ENCODE measurements at regions not wholly inside any gene's neighbourhood (a gene's known extent, or its start where the extent isn't known, plus 50 kb on each side); places are given as distances from the start of the nearest gene placed in this dataset.

DNA sequence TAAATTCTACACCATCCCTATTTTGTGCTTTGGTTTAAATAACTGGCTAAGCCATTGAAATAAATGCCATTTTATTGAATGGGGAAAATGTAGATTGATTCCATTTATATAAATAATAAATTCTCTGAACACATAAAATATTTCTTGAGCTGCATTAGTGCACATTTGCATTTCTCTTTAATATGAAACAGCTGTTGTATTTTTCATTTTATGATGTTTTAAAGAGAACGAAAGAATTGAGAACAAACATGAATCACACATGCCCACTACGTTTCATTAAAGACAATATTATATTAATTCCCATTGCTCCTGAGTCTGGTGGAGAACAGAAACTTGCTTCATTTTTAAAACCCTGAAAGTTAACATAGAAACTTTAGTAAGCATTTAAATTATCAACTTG, 235.7 kb upstream of the CFAP20DC start:
- ChIA-PET POLR2A (no interaction called here), CTCF (no interaction called here)

DNA sequence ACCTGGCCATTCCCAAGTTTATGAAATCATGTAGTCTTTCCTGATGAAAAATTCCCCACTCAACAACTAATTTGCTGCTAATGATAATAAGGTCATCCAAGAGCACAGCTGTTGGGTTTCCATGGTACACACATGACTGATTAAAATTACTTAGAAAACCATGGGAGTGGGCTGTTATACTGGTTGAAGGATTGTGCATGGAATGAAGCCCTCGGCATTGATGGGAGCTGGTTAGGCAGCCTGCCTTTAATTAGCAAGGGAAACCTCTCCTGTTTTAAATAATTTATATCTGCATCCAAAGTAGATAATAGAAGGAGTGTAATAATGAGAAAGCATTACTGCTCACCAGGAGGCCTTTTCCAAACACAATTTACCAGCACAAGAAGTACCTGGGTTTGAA, 235.1 kb upstream of the CFAP20DC start:
- POLR2A ChIA-PET = no interaction called here
- CTCF ChIA-PET = no interaction called here

DNA sequence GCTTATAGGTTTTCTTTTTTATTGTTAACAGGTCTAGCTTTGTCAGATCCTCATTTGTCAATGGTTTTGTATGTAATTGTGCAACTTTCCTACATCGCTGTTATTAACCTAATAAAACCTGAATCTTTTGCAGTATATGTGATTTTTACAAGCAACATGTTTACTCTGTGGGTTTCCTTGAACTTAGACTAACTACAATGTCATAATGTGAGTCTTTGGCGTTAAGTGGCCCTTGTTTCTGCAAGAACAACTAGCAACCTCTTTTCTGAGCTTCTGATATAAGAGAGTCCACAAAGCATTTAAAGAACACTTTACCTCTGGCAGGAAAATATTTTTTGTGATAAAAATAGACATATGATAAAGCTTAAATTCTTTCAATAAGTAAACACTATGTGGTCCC, 230.3 kb upstream of the CFAP20DC start:
- ChIA-PET CTCF (no interaction called here), POLR2A (no interaction called here)

DNA sequence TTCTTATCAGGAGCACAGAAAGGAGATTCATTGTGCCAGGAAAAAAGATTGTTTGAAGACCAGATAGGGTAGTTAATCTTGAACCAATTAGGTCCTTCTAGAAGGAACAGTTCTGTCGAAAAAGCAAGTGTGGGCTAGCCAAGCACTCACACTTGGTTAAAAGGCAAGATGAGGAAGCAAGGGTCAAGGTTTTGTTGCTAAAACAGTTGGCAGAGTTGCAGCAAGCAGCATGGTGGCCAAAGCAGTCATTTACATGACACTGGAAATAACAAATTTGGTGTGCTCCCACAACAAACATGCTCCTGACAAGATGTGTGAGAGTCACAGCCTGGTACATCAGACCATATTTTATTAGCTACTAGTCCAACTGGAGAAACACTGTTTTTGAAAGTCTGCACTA, 228.0 kb upstream of the CFAP20DC start:
- ChIA-PET POLR2A (no interaction called here), CTCF (no interaction called here)

DNA sequence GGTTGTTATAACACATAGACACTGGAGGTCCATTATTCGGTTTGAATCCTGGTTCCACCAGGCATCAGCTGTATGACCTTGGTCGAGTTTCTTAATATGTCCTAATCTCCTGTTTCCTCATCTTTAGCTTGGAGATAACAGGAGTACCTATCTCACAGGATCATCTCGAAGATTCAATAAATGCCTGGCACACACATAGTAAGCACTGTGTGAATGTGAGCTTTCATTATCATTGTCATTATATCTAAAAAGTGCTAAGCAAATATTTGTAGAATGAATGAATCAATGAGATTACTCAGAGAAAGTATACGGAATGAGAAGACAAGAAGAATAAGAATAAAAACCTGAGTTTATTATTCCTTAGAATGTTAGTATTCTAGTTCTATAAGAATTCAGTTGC, 227.4 kb upstream of the CFAP20DC start:
- CTCF ChIA-PET = no interaction called here
- POLR2A ChIA-PET = no interaction called here

DNA sequence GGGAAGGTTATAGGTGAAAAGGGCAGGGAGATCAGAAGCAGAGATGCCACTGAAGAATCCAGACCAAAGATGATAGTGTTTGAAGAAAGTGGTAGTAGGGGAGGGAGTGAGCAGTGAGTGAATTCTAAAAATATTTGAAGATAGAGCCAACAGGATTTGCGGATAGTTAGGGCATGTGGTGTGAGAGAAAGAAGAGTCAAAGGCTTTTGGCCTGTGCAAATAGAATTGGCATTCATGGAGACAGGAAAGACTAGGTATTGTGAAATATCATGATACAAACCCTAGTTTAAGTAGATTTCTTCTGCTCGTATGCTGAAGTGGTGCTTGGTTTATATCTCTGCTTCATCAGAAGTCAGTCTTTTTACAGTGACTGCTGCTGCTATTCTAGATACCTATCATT, 224.2 kb upstream of the CFAP20DC start:
- CTCF ChIA-PET = no interaction called here
- POLR2A ChIA-PET = no interaction called here

DNA sequence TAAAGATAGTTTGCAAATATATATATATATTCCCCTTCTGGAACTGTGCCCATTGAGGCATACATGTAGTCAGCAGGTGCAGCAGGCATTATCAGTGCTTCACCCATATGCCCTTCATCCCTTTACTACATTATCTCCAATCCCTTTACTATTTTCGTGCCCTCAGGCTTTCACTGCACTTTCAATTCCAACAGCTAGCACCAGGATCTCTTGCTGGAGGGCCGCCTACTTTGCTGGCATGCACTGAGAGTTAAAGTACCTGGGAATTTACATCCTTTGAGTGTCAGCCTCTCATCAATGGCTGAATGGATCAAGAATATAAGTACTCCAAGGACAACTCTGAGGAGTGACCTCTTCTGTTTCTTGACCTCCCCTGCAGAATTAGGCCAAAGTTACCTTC, 222.1 kb upstream of the CFAP20DC start:
- CTCF ChIA-PET = no interaction called here
- POLR2A ChIA-PET = no interaction called here

DNA sequence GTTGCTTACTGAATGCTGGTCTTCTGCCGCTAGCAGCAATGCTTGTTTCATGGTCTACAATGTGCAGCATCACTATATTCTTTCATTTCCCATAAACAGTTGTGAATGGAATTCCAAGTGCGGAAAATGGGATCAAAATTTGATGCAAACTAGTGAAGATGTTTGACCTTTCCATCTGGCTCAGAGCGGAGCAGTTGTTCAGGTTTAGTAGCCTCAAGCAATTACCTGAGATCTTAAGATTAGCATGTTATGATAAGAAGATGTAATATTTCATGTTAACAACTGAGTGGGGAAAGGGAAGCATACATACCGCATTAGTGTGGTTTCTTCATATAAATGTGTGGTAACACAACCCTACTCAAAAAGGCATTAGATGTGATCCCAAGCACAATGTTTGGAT, 221.1 kb upstream of the CFAP20DC start:
- ChIA-PET POLR2A (no interaction called here), CTCF (no interaction called here)

DNA sequence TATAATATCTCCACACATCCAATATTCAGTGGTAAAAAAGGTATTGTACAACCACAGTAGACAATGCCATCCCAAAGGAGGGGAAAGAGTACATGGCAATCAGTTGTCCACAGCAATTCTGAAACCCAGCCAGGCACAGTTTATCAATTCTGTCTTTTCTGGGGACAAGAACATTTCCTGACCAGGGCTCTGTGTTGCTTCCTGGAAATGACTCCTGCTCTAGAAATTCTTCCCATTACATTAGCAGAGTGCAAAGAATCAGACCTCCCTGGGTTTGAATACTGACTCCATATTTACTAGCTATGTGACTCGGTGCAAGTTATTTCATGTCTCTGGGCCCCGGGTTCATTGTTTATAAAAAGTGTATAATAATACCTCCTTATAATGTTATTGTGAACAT, 220.4 kb upstream of the CFAP20DC start:
- ChIA-PET CTCF (interaction anchor here (0.6 kb wide), 1 partner anchor 17 kb away, joined by 3 read pairs; no protein-coding TSS in a partner anchor), POLR2A (no interaction called here)

DNA sequence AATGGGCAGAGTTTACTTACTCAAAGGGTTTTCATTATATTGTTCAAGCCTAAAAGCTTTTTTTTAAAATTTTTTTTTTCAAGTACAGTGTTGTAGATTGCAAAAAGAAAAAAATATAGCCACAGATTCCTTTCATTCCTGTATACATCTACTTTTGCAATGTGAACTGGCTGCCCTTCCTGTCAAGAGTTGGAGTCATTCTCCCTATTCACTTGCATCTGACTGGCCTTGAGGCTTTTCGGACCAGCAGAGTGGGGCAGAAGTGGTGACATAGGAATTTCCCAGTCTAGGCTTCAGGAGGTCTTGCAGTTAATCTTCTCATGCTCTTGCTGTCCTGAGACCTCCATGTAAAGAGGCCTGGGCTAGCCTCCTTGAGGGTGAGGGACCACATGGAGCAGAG, 218.3 kb upstream of the CFAP20DC start:
- CTCF ChIA-PET = no interaction called here
- POLR2A ChIA-PET = no interaction called here

DNA sequence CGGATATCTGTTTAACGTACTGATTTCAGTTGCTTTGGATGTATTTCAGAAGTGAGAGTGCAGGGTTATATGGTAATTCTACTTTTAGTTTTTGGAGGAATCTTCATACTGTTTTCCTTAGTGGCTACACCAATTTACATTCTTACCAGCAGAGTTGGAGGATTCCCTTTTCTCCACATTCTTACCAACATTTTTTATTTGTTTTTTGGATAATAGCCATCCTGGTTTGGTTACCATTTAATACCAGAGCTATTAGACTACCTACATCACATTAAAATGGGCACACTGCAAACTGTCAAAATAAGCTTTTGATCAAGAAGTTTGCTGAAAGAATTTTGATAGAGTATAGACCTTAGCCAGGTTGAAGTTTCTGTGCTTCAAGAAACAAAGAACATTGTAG, 217.2 kb upstream of the CFAP20DC start:
- ChIA-PET CTCF (no interaction called here), POLR2A (no interaction called here)

DNA sequence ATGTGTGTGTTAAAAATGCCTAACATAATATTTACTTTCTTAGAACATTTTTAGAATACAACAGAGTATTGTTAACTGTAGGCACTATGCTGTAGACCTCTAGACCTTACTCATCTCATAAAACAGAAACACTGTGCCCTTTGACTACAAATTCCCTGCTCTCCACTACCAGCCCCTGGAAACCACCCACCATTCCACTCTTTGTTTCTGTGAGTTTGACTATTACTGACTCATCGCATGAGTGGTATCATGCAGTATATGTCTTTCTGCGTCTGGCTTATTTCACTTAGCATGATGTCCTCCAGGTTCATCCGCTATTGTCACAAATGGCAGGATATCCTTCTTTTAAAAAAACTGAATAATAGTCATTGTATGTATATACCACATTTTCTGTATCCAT, 216.7 kb upstream of the CFAP20DC start:
- CTCF ChIA-PET = no interaction called here
- POLR2A ChIA-PET = no interaction called here

DNA sequence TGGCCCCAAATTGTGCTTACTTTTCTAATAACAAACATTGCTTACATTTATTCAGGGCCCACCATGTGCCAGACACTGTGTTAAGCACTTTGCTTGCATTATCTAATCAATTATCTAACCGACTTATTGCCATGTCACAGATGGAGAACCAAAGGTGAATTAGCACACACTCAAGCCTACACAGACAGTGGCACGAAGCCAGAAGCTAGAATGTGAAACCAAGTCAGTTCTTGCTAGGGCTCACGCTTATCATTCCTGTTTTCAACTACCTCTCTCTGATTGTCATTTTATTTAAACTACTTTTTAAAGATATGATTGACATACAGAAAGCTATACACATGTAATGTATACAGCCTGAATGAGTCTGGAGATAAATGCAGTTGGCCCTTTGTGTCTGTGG, 215.7 kb upstream of the CFAP20DC start:
- ChIA-PET CTCF (no interaction called here), POLR2A (no interaction called here)

DNA sequence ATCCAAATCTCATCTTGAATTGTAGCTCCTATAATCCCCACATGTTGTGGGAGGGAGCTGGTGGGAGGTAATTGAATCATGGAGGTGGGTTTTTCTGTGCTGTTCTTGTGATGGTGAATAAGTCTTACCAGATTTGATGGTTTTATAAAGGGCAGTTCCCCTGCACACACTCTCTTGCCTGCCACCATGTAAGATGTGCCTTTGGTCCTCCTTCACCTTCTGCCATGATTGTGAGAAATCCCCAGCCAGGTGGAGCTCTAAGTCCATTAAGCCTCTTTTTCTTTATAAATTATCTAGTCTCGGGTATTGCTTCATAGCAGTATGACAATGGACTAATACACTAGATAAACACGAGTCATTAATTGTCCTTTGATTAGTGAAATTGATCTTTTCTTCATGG, 214.5 kb upstream of the CFAP20DC start:
- ChIA-PET CTCF (no interaction called here), POLR2A (no interaction called here)

DNA sequence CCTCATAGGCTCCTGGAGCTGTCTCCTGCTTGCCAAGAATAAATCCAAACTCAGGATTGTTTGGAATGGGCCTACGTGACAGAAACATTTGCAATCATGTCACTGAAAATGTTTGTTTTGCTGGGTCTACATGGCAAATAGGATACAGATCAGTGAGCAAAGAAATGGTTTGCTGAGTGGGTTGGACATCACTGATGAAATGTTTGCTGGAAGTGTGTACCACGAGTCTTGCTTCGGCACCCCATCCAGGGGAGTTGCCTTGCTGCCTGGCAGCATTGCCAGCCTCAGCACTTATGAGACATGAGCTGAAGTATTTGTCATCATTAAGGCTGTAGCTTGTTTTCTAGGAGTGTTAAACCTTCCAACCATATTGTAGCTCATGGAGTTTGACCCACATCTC, 213.3 kb upstream of the CFAP20DC start:
- ChIA-PET CTCF (no interaction called here), POLR2A (no interaction called here)

DNA sequence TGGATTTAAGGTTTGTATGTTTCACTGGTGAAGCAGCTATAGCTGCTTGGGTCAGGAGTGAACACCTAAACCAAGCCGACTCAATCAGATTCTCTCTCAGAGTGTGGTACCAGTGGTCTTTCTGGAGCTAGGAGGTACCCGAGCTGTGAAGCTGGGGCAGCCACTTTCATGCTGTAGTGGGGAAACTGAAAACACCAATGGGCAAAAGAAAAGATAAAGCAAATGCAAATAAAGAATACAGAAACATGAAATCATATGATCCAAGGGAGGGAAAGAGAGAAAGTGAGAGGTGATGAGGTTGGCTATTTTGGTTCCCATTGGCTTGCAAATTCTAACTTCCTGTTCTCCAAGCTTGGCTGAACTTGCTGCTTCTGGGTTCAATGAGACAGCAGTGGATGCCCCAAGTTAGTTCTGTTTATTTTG, 212.3 kb upstream of the CFAP20DC start:
- CTCF ChIA-PET = no interaction called here
- POLR2A ChIA-PET = no interaction called here

DNA sequence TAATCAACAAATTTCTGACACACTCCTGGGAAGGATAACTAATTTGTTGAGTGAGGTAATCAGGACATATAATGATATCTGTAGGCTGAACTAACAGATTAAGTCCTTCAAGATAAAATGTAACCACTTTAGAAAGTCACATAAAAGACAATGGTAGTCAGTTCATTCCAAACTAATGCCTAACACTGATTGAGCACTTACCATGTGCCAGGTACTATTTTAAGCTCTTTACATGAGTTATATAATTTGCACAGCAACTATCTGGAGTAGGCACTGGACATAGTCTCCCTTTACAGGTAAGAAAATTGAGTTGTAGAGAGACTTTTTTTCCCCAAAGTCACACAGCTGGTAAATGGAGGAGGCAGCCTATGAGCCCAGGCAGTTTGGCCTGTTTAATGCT, 211.2 kb upstream of the CFAP20DC start:
- ChIA-PET CTCF (no interaction called here), POLR2A (no interaction called here)

DNA sequence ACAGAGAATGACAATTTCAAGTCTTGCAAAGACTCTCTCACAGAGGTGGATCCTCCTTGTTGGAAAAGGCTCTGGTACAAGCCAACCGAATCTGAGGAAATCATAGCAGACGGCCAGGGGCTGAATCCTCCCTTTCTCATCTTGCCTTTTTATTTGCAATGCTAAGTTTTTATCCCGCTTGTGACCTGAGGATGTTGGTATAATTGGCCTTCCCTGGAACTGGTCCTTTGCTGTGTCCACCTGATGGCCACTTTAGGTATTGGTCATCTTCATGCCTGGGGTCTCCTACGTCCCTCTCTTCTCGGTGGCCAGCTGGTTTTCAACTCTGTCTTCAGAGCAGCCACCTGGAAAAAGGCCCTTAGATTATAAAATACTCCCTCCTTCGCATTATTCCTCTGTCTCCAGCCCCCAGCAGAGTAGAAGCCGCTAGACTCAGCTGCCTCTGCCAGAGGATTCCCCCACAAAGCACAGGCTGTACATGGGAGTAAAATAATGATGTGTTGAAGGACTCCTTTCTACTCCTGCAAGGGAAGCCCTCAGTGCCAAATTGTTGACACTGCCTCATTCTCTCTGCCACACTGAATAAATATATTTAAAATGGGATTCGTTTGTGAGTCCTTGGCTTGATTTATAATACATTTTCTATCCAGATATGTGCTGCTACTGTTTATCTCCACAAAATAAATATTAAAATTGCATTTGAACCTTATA, 208.9 kb upstream of the CFAP20DC start:
- CTCF ChIA-PET = no interaction called here
- POLR2A ChIA-PET = no interaction called here

DNA sequence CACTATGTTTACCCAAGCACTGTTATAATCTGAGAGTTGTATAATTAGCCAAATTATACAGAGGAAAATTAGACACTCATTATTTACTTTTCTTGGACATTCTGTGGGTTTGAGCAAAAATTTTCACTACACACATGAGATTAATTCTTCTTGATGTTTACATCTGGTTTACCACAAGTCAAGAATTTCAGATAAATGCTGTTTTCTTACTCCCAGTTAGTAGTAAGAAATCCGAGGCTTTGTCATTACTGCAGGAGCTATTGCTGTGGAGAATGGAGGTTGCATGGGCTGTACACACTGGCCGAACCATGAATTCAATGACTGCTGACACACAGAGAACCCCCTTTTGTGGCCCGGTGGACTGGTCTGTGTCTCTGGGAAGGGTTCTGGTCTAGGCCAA, 207.7 kb upstream of the CFAP20DC start:
- POLR2A ChIA-PET = no interaction called here
- CTCF ChIA-PET = no interaction called here

DNA sequence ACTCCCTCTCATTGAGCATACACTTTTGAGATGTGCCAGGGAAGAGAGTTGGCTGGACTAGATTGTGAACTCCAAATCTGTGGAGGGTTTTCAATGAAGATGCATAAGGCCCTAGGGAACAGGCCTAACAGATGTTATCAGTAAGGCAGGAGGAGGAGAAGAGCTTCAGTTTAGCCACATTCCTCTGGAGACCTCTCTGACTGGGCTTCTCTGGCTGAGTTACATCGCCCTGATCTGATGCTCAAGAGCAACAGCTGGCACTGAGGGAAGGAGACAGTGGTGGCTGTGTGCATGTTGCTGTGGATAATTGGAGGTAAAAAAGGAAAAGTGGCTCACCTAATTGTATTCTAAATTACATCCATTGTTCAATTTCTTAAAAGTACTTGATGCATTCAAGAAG, 206.4 kb upstream of the CFAP20DC start:
- CTCF ChIA-PET = no interaction called here
- POLR2A ChIA-PET = no interaction called here

DNA sequence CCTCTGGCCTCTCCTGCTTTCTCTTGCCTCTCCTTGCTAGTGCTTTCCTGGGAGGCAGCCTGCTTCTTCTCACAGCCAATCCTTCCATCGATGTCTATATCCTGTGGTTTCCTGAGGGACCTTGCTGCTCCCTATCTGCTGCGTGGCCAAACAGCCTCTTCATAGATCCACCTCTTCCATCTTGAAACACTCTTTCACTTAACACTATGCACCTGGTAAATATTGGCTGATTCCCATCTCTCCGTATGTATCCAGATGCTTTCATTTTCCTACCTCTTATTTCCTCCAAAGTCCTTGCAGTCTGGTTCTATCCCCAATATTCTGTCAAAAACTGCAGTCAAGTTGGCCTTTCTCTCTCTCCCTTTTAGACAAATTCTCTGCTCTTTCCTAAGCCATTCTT, 205.2 kb upstream of the CFAP20DC start:
- POLR2A ChIA-PET = no interaction called here
- CTCF ChIA-PET = no interaction called here

DNA sequence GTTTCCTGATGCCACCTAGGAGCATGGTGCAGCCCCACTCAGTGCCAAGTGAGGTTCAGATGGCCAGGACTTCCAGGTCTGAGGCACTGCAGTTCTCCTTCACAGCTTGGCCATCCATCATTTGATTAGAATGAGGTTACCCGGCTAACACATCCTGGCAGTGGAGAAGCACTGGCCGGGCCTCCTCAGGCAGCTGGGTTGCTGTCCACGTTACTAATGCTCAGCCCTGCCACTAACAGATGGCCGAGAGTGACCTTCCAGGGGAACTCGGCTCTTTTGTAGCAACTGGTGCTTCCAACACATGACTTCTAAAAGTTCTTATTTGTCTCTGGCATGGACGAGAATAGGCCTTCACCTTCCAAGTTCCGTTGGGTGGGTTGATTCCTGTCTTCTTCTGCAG, 204.6 kb upstream of the CFAP20DC start:
- ChIA-PET CTCF (no interaction called here), POLR2A (no interaction called here)

DNA sequence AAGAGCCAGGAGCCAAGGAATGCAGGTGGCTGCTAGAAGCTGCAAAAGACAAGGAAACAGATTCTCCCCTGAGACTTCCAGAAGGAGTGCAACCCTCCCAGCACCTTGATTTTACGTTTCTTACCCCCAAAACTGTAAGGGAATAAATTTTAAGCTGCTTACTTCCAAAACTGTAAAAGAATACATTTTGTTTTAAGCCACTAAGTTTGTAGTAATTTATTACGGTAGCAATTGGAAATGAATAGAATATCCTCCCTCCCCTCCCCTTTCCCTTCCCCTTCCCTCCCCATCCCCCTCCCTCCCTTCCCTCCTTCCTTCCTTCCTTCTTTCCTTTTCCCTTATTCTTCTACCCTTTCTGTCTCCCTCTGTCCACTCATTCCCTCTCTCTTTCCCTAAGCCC, 203.7 kb upstream of the CFAP20DC start:
- ChIA-PET POLR2A (no interaction called here), CTCF (no interaction called here)

All from activated CD8-positive, alpha-beta memory T cell treated with anti-CD3 and anti-CD28 coated beads for 36 hours (primary cell).